WERI-Rb-1 (cell line): ENCODE measurements at regions not wholly inside any gene's neighbourhood (a gene's known extent, or its start where the extent isn't known, plus 50 kb on each side); places are given as distances from the start of the nearest gene placed in this dataset.

Experiments used
- DNase-seq: peaks from one replicate; pipeline ENCODE4 v3.0.0-alpha.2; 2020
- H3K27ac ChIP-seq: fragments of 250-450 bp; sonication (Bioruptor Pico); 2 replicates; pipeline ENCODE4 v1.5.1; 2020; ENCODE audit warnings: mild to moderate bottlenecking, moderate library complexity
- H3K27me3 ChIP-seq: fragments of 250-450 bp; sonication (Bioruptor Pico); 2 replicates; pipeline ENCODE4 v1.5.1; 2021; ENCODE audit warnings: mild to moderate bottlenecking, low read depth, moderate library complexity; ENCODE audit not compliant: insufficient read depth, severe bottlenecking
- H3K36me3 ChIP-seq: fragments of 250-450 bp; sonication (Bioruptor Pico); 2 replicates; pipeline ENCODE4 v1.5.1; 2020; ENCODE audit warnings: mild to moderate bottlenecking, moderate library complexity
- H3K4me3 ChIP-seq: 2 replicates; pipeline ENCODE4 v1.5.1; 2011; ENCODE audit warnings: low read depth, mild to moderate bottlenecking, control low read depth, low read length
- H3K9me3 ChIP-seq: fragments of 250-450 bp; sonication (Bioruptor Pico); 2 replicates; pipeline ENCODE4 v1.5.1; 2021; ENCODE audit warnings: mild to moderate bottlenecking, moderate library complexity; ENCODE audit not compliant: severe bottlenecking
- TF ChIP-seq, protein P1 (sequence below): IDR thresholded peaks from 2 replicates; pipeline ENCODE4 v1.5.1; 2011; ENCODE audit warnings: low read depth, mild to moderate bottlenecking, control low read depth, inconsistent platforms, low read length

DNA sequence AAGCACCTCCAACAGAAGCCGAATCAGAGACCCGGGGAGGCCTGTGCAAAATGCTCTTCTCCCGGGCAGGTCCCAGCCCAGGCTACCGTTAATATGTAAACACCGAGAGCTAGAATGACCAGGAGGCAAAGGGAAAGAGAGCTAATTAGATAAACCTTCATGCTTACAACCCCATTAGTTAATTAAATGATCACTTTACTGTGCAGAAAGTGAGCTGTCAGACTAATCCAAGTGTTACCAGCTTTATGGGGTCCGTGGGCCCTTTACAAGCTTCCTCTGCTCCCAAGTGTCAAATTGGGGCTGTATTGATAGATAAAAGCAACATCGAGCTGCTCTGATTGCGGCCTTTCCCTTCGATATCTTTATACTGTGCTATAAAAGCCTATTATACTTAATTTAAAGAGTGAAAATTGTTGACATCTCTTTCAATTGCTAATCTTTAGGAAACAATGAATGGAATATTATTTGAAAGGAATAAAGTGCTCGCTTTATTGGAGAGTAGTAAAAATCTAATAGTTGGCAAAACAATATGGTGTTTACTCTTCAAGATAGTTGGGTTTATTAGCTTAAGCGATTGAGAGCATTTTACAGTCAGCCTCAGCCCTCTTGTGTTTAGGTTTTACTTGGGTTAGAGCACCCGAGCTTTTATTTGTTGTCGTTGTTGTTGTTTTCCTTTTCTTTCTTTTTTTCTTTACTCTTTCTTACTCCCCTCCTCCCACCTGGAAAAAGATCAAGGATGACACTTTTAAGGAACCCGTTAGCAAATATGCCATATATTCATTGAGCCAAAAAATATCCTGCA is 189.3 kb upstream of the GPR12 start:
- Histone ChIP-seq H3K4me3 (no peak overlapping the region), H3K36me3 (no peaks in the 10 kb centered on the region), H3K9me3 (no peaks in the 10 kb centered on the region), H3K27ac (no peak overlapping the region), H3K27me3 (no peaks in the 10 kb centered on the region)
- DNase-seq: peak; percentile 85
- TF ChIP-seq, protein P1, sequence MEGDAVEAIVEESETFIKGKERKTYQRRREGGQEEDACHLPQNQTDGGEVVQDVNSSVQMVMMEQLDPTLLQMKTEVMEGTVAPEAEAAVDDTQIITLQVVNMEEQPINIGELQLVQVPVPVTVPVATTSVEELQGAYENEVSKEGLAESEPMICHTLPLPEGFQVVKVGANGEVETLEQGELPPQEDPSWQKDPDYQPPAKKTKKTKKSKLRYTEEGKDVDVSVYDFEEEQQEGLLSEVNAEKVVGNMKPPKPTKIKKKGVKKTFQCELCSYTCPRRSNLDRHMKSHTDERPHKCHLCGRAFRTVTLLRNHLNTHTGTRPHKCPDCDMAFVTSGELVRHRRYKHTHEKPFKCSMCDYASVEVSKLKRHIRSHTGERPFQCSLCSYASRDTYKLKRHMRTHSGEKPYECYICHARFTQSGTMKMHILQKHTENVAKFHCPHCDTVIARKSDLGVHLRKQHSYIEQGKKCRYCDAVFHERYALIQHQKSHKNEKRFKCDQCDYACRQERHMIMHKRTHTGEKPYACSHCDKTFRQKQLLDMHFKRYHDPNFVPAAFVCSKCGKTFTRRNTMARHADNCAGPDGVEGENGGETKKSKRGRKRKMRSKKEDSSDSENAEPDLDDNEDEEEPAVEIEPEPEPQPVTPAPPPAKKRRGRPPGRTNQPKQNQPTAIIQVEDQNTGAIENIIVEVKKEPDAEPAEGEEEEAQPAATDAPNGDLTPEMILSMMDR: no peak

DNA sequence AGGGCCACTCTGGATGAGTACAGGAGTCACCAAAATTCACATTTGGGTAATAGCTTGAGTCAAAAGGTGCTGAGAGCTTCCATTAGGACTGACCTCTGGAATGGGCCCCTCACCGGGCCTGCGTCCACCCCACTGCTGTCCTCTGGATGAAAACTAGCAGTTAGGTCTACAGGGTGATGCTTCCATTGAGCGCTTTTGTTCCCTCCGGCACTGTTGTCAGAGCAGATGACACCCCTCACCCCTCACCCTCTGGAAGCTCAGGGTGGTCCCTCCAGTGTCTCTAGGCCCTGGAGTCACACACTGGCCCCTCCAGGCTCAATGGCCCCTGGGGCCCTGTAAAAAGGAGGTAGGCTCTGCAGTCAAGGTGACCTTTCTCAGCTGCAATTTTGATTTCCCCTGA is 187.8 kb upstream of the GPR12 start:
- TF ChIP-seq, protein P1: no peak
- Histone ChIP-seq H3K27me3 (no peaks in the 10 kb centered on the region), H3K27ac (no peak overlapping the region), H3K36me3 (no peaks in the 10 kb centered on the region), H3K9me3 (no peaks in the 10 kb centered on the region), H3K4me3 (no peak overlapping the region)
- DNase-seq: no peak

DNA sequence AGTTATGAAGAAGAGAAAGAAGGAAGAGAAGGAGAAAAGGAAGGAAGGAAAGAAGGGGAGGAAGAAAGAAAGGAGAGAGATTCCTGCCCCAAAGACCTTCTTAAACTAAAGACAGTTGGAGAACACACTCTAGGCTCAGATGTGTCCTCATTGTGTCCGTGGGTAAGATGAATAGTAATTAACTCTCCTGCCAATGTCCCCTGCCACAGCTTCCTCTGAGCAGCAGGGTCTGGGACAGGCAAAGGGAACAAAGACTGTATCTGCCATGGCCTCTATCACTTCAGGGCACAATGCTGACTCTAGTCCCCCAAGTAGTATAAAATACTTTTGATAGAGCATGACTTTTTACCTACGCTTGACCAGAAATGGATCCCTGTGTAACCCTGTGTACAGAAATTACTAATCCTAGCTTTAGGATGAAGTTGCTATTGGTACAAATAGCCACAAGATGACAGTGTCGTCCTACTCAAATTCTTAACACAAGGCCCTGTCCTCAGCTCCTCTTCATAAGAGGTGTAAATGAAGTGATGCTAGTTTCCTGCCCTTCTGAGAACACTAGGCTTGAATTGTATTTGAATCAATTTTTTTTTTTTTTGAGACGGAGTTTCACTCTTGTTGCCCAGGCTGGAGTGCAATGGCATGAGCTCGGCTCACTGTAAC is 186.2 kb upstream of the GPR12 start:
- H3K9me3 ChIP-seq: no peaks in the 10 kb centered on the region
- H3K27ac ChIP-seq: no peak overlapping the region
- H3K27me3 ChIP-seq: no peaks in the 10 kb centered on the region
- H3K4me3 ChIP-seq: no peak overlapping the region
- H3K36me3 ChIP-seq: no peaks in the 10 kb centered on the region
- TF ChIP-seq, protein P1: peak; percentile 97
- no peak for DNase-seq

DNA sequence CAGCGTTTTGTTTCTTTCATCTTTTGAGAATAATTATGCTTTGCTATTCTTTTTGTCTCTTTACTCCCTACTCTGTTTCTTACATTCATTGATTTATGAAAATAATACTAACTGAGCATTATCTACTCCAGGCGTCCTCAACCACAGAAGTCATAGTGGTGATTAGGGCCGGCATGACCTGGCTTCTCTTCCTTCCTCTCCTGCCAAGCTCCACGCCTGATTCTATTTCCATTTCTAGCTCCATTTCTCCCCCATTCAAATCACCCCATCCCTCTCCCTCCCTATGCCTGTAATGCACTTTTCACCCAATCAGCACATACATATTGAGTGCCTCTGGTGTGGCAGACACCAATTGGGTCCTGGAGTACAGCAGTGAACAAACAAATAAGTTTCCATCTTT is 183.2 kb upstream of the GPR12 start:
- no peaks in the 10 kb centered on the region for H3K9me3 ChIP-seq
- H3K27ac ChIP-seq: no peak overlapping the region
- no peaks in the 10 kb centered on the region for H3K36me3 ChIP-seq
- DNase-seq: no peak
- TF ChIP-seq, protein P1: no peak
- no peaks in the 10 kb centered on the region for H3K27me3 ChIP-seq
- H3K4me3 ChIP-seq: no peak overlapping the region

DNA sequence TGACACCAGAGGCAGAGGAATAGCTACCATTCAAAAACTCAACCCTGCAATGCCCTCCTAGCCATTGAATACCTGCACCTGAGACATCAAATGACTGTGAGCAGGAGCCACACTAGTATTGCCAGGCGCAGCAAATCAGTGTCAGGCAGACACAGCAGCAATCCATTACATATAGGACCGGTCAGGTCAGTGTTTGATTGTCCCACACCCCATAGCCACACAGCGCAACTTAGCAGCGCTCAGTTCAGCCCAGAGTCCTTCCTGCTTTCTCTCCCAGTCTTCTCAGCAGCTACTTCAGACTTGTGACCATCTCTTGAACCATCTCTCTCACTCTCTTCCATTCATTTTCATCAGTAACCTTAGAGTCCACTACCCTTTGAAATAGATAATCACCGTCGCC is 181.6 kb upstream of the GPR12 start:
- TF ChIP-seq, protein P1: no peak
- Histone ChIP-seq H3K36me3 (no peaks in the 10 kb centered on the region), H3K27me3 (no peaks in the 10 kb centered on the region), H3K4me3 (no peak overlapping the region), H3K27ac (no peak overlapping the region), H3K9me3 (no peaks in the 10 kb centered on the region)
- peak; percentile 5 for DNase-seq
